ENCODE measurements at regions not wholly inside any gene's neighbourhood (a gene's known extent, or its start where the extent isn't known, plus 50 kb on each side); places are given as distances from the start of the nearest gene placed in this dataset.
"Not testable (repeated sequence)": the region's sequence is repeated elsewhere in the genome, so short reads cannot be mapped to it uniquely, and the experiment has no call there.

DNA sequence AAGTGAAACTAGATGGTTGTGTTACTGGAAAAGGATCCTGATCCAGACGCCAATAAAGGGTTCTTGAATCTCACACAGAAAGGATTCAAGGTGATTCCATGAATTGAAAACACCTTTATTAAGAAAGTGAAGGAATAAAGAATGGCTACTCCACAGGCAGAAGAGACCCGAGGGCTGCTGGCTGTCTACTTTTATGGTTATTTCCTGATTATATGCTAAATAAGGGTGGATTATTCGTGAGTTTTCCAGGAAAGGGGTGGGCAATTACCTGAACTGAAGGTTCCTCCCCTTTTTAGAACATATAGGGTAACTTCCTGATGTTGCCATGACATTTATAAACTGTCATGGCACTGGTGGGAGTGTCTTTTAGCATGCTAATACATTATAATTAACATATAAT, 50.9 kb upstream of the WARS2 start:
- TF ChIP-seq PPARA (CRISPR knock-in tag; IDR thresholded peaks at IDR 0.05; ENCODE audit: borderline replicate concordance): no peak
- TF ChIP-seq ZC3H10 (CRISPR knock-in tag; IDR thresholded peaks at IDR 0.05): no peak
- no peak for TF ChIP-seq CSDC2 (CRISPR knock-in tag; IDR thresholded peaks at IDR 0.05)
- TF ChIP-seq ZFP30 (CRISPR knock-in tag; IDR thresholded peaks at IDR 0.05): no peak
- TF ChIP-seq, protein P1, sequence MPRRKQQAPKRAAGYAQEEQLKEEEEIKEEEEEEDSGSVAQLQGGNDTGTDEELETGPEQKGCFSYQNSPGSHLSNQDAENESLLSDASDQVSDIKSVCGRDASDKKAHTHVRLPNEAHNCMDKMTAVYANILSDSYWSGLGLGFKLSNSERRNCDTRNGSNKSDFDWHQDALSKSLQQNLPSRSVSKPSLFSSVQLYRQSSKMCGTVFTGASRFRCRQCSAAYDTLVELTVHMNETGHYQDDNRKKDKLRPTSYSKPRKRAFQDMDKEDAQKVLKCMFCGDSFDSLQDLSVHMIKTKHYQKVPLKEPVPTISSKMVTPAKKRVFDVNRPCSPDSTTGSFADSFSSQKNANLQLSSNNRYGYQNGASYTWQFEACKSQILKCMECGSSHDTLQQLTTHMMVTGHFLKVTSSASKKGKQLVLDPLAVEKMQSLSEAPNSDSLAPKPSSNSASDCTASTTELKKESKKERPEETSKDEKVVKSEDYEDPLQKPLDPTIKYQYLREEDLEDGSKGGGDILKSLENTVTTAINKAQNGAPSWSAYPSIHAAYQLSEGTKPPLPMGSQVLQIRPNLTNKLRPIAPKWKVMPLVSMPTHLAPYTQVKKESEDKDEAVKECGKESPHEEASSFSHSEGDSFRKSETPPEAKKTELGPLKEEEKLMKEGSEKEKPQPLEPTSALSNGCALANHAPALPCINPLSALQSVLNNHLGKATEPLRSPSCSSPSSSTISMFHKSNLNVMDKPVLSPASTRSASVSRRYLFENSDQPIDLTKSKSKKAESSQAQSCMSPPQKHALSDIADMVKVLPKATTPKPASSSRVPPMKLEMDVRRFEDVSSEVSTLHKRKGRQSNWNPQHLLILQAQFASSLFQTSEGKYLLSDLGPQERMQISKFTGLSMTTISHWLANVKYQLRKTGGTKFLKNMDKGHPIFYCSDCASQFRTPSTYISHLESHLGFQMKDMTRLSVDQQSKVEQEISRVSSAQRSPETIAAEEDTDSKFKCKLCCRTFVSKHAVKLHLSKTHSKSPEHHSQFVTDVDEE (CRISPR knock-in tag; IDR thresholded peaks at IDR 0.05): no peak
- no peak for TF ChIP-seq ZNF70 (CRISPR knock-in tag; IDR thresholded peaks at IDR 0.05)
- TF ChIP-seq ZNF8 (CRISPR knock-in tag; IDR thresholded peaks at IDR 0.05): no peak
- ATAC-seq: no peak

- no peak for ATAC-seq
These were observed 63.9 kb upstream of the WARS2 start for GRCh38 chr1:119204197-119204960.

GRCh38 chr1:119204961-119205357, 64.5 kb upstream of the WARS2 start:
- TF ChIP-seq ARNTL (CRISPR knock-in tag; IDR thresholded peaks at IDR 0.05; ENCODE audit: borderline replicate concordance, low read depth) (no peak), SNAI2 (CRISPR knock-in tag; IDR thresholded peaks at IDR 0.05) (no peak), ZNF565 (CRISPR knock-in tag; conservative IDR thresholded peaks at IDR 0.05; ENCODE audit: low read depth) (no peak)
- no peak for ATAC-seq

More at GRCh38 chr1:119204197-119204960, 63.9 kb upstream of the WARS2 start:
- TF ChIP-seq ZNF565 (CRISPR knock-in tag; conservative IDR thresholded peaks at IDR 0.05; ENCODE audit: low read depth): no peak

GRCh38 chr1:119209061-119209460, 68.6 kb upstream of the WARS2 start:
- TF ChIP-seq OSR1 (CRISPR knock-in tag; IDR thresholded peaks at IDR 0.05) (no peak), ARNTL (CRISPR knock-in tag; IDR thresholded peaks at IDR 0.05; ENCODE audit: borderline replicate concordance, low read depth) (no peak), ZC3H10 (CRISPR knock-in tag; IDR thresholded peaks at IDR 0.05) (no peak), BACH2 (CRISPR knock-in tag; IDR thresholded peaks at IDR 0.05; ENCODE audit: borderline replicate concordance) (no peak)
- no peak for ATAC-seq

DNA sequence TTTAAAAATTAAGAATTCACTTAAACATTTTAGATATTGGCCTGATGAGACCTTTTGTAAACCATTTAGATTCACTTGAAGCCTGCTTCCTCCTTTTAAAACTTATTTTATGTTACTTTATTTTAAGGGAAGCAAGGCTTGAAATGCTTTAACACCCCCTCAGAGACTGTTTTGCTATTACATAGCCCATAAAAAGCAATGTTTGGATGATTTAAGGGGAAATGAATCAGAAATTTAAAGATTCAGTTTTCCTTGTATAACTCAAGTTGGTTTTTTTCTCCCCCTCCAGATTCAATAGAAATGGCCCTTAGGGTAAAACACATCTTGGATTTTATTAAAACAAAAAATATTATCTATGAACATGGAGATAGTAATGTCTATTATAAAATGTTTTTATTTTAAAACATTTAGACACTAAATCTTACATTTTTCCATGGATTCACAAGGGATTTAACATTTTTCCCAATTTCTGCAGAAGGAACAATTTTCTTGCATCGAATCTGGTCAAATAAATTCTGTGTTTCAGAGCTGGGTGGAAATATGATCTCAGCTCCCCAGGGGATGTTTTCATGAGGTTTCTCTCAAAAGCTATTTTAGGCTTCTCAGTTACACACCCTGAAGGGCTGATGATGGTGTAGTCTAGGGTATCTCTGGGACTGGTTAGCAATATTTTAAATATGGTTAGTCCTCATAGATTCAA, 69.3 kb upstream of the WARS2 start:
- ATAC-seq: no peak
- TF ChIP-seq TOX (CRISPR knock-in tag; IDR thresholded peaks at IDR 0.05; ENCODE audit: borderline replicate concordance) (no peak), TCF4 (CRISPR knock-in tag; IDR thresholded peaks at IDR 0.05; ENCODE audit: borderline replicate concordance) (no peak), ISL1 (CRISPR knock-in tag; IDR thresholded peaks at IDR 0.05) (no peak), BACH2 (CRISPR knock-in tag; IDR thresholded peaks at IDR 0.05; ENCODE audit: borderline replicate concordance) (no peak), CSDC2 (CRISPR knock-in tag; IDR thresholded peaks at IDR 0.05) (no peak), PATZ1 (CRISPR knock-in tag; IDR thresholded peaks at IDR 0.05; ENCODE audit: borderline replicate concordance) (no peak), PPARA (CRISPR knock-in tag; IDR thresholded peaks at IDR 0.05; ENCODE audit: borderline replicate concordance) (no peak)
- TF ChIP-seq, protein P2, sequence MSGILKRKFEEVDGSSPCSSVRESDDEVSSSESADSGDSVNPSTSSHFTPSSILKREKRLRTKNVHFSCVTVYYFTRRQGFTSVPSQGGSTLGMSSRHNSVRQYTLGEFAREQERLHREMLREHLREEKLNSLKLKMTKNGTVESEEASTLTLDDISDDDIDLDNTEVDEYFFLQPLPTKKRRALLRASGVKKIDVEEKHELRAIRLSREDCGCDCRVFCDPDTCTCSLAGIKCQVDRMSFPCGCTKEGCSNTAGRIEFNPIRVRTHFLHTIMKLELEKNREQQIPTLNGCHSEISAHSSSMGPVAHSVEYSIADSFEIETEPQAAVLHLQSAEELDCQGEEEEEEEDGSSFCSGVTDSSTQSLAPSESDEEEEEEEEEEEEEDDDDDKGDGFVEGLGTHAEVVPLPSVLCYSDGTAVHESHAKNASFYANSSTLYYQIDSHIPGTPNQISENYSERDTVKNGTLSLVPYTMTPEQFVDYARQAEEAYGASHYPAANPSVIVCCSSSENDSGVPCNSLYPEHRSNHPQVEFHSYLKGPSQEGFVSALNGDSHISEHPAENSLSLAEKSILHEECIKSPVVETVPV (CRISPR knock-in tag; IDR thresholded peaks at IDR 0.05): no peak

DNA sequence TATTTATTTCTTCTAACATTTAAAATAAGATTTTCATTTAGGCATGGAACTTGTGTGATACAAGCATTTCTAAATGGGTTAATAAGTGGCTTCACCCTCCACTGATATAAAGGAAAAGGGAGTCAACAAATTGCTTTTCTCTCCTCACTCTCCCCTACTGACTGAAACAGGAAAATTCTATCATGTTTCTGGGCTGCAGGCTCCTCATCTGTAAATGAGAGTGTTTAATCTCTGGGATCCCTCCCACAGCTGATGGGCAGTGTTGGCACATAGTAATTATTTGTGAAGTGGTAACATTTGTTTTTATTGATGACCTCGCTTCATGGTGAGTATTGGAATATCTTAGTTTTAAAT, 69.8 kb upstream of the WARS2 start:
- TF ChIP-seq TOX (CRISPR knock-in tag; IDR thresholded peaks at IDR 0.05; ENCODE audit: borderline replicate concordance) (no peak), ZFP30 (CRISPR knock-in tag; IDR thresholded peaks at IDR 0.05) (no peak), SNAI2 (CRISPR knock-in tag; IDR thresholded peaks at IDR 0.05) (no peak), ARNTL (CRISPR knock-in tag; IDR thresholded peaks at IDR 0.05; ENCODE audit: borderline replicate concordance, low read depth) (no peak), CSDC2 (CRISPR knock-in tag; IDR thresholded peaks at IDR 0.05) (no peak), ZFP3 (CRISPR knock-in tag; IDR thresholded peaks at IDR 0.05) (no peak)
- no peak for ATAC-seq

GRCh38 chr1:119213213-119213612, 72.8 kb upstream of the WARS2 start:
- ATAC-seq: not testable (repeated sequence)

GRCh38 chr1:119214961-119215360, 74.5 kb upstream of the WARS2 start:
- not testable (repeated sequence) for ATAC-seq
